Cardiac muscle cell (in vitro differentiated cells and primary cell): ENCODE measurements at regions not wholly inside any gene's neighbourhood (a gene's known extent, or its start where the extent isn't known, plus 50 kb on each side); places are given as distances from the start of the nearest gene placed in this dataset.
"Not testable (repeated sequence)": the region's sequence is repeated elsewhere in the genome, so short reads cannot be mapped to it uniquely, and the experiment has no call there.

ENCODE experiments used
- DNase-seq, 2 donors: peaks; one replicate each; pipeline versions ENCODE4 v3.0.0 to v3.0.0-alpha.2; 2010 to 2017; ENCODE audit warnings: low read depth in 1 of 2, low spot score in 1 of 2
- H3K27ac ChIP-seq: fragments of 200-600 bp; sonication (generic); 2 replicates; pipeline ENCODE4 v1.5.1; 2016
- H3K27me3 ChIP-seq: fragments of 200-600 bp; sonication (generic); 2 replicates; pipeline ENCODE4 v1.6.0; 2016; ENCODE audit warnings: control low read depth
- H3K36me3 ChIP-seq: fragments of 200-600 bp; sonication (generic); 2 replicates; pipeline ENCODE4 v1.5.1; 2016; ENCODE audit warnings: control low read depth
- H3K4me1 ChIP-seq: fragments of 200-600 bp; sonication (generic); 2 replicates; pipeline ENCODE4 v1.8.1; 2017; ENCODE audit warnings: low read depth, mild to moderate bottlenecking, mixed run types
- H3K4me3 ChIP-seq: fragments of 200-600 bp; sonication (generic); 2 replicates; pipeline ENCODE4 v1.5.1; 2016; ENCODE audit warnings: mild to moderate bottlenecking
- H3K9me3 ChIP-seq: fragments of 200-600 bp; sonication (generic); 2 replicates; pipeline ENCODE4 v1.5.1; 2017; ENCODE audit warnings: low read depth, mild to moderate bottlenecking, control low read depth
- TF ChIP-seq, protein P1 (sequence below): IDR thresholded peaks from 2 replicates; pipeline ENCODE4 v1.5.1; 2012; ENCODE audit warnings: low read depth, mild to moderate bottlenecking, low read length

DNA sequence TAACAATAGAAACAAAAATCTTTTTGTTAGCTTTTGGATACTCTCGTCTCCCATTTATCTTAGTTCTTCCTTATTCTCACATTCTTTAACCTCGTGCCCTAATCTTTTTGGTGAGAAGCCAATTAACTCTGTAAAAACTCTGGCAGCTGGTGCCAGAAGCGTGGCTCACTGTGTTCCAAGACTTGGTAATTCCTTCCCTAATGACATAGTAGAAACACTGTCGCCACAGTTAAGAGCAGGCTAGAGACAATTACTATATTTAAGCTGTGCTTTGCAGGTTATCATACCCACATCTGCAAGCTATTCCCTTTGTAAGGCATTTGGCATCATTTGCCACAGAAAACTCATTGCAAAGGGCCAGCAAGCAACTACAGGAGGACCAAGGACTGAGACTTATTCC lies 160.9 kb upstream of the PIK3R1 start:
- Histone ChIP-seq H3K36me3 (no peaks in the 10 kb centered on the region), H3K9me3 (no peaks in the 10 kb centered on the region), H3K4me3 (no peak overlapping the region), H3K27ac (no peak overlapping the region), H3K27me3 (no peaks in the 10 kb centered on the region), H3K4me1 (peaks cover 15% of the 10 kb centered on the region)
- DNase-seq = peak in 1 of 2 donors; percentile 47
- TF ChIP-seq, protein P1, sequence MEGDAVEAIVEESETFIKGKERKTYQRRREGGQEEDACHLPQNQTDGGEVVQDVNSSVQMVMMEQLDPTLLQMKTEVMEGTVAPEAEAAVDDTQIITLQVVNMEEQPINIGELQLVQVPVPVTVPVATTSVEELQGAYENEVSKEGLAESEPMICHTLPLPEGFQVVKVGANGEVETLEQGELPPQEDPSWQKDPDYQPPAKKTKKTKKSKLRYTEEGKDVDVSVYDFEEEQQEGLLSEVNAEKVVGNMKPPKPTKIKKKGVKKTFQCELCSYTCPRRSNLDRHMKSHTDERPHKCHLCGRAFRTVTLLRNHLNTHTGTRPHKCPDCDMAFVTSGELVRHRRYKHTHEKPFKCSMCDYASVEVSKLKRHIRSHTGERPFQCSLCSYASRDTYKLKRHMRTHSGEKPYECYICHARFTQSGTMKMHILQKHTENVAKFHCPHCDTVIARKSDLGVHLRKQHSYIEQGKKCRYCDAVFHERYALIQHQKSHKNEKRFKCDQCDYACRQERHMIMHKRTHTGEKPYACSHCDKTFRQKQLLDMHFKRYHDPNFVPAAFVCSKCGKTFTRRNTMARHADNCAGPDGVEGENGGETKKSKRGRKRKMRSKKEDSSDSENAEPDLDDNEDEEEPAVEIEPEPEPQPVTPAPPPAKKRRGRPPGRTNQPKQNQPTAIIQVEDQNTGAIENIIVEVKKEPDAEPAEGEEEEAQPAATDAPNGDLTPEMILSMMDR = no peak

GRCh38 chr5:68053202-68053601 lies 162.4 kb upstream of the PIK3R1 start:
- TF ChIP-seq, protein P1 = no peak
- peak in 1 of 2 donors; percentile 20 for DNase-seq
- no peaks in the 10 kb centered on the region for H3K27me3 ChIP-seq

GRCh38 chr5:68049053-68049713 lies 166.4 kb upstream of the PIK3R1 start:
- no peaks in the 10 kb centered on the region for H3K36me3 ChIP-seq
- no peaks in the 10 kb centered on the region for H3K4me1 ChIP-seq
- H3K27ac ChIP-seq = no peak overlapping the region
- no peak for DNase-seq
- TF ChIP-seq, protein P1 = no peak
- peaks cover 3% of the 10 kb centered on the region for H3K9me3 ChIP-seq
- H3K4me3 ChIP-seq = no peak overlapping the region
- no peaks in the 10 kb centered on the region for H3K27me3 ChIP-seq

More at GRCh38 chr5:68053202-68053601, 162.4 kb upstream of the PIK3R1 start:
- H3K4me1 ChIP-seq = peaks cover 15% of the 10 kb centered on the region
- H3K4me3 ChIP-seq = no peak overlapping the region
- no peaks in the 10 kb centered on the region for H3K36me3 ChIP-seq
- no peak overlapping the region for H3K27ac ChIP-seq
- H3K9me3 ChIP-seq = no peaks in the 10 kb centered on the region

- H3K9me3 ChIP-seq = peaks cover 3% of the 10 kb centered on the region
- H3K4me1 ChIP-seq = no peaks in the 10 kb centered on the region
- TF ChIP-seq, protein P1 = no peak
- H3K27me3 ChIP-seq = no peaks in the 10 kb centered on the region
- no peak overlapping the region for H3K4me3 ChIP-seq
- H3K36me3 ChIP-seq = no peaks in the 10 kb centered on the region
- H3K27ac ChIP-seq = no peak overlapping the region
- no peak for DNase-seq
Measured at GRCh38 chr5:68048516-68048915, 167.0 kb upstream of the PIK3R1 start.

GRCh38 chr5:68048054-68048453 lies 167.5 kb upstream of the PIK3R1 start:
- not testable (repeated sequence) for DNase-seq

GRCh38 chr5:68047035-68047434 lies 168.5 kb upstream of the PIK3R1 start:
- Histone ChIP-seq H3K4me3 (no peak overlapping the region), H3K27me3 (no peaks in the 10 kb centered on the region), H3K4me1 (no peaks in the 10 kb centered on the region), H3K9me3 (peaks cover 3% of the 10 kb centered on the region), H3K27ac (no peak overlapping the region), H3K36me3 (no peaks in the 10 kb centered on the region)
- TF ChIP-seq, protein P1 = no peak
- DNase-seq = peak in 1 of 2 donors; percentile 50

More at GRCh38 chr5:68048054-68048453, 167.5 kb upstream of the PIK3R1 start:
- H3K27me3 ChIP-seq, H3K27ac ChIP-seq, H3K4me3 ChIP-seq, H3K4me1 ChIP-seq, H3K36me3 ChIP-seq, H3K9me3 ChIP-seq: not testable (repeated sequence)
